ENCODE measurements at regions not wholly inside any gene's neighbourhood (a gene's known extent, or its start where the extent isn't known, plus 50 kb on each side); places are given as distances from the start of the nearest gene placed in this dataset.

DNA sequence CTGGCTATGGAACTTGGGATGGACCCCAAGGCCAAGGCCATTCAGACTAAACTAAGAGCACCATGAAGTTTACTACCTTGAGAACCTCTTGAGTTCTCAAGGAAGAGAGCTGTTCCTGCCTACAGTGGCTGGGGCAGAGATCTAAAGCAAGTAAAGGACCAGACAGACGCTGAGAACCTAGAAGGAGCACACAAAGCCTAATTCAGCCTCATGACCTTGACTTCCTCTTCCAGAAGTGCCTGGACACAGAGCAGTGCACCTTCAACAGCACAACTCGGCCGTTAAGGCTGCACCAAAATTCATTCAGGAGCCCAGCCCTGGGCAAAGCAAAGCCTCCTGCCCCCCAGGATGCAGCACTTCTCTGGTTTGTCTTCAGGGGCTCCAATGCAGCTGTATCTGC, 82.9 kb upstream of the AKIP1 start:
- no peak for DNase-seq

DNA sequence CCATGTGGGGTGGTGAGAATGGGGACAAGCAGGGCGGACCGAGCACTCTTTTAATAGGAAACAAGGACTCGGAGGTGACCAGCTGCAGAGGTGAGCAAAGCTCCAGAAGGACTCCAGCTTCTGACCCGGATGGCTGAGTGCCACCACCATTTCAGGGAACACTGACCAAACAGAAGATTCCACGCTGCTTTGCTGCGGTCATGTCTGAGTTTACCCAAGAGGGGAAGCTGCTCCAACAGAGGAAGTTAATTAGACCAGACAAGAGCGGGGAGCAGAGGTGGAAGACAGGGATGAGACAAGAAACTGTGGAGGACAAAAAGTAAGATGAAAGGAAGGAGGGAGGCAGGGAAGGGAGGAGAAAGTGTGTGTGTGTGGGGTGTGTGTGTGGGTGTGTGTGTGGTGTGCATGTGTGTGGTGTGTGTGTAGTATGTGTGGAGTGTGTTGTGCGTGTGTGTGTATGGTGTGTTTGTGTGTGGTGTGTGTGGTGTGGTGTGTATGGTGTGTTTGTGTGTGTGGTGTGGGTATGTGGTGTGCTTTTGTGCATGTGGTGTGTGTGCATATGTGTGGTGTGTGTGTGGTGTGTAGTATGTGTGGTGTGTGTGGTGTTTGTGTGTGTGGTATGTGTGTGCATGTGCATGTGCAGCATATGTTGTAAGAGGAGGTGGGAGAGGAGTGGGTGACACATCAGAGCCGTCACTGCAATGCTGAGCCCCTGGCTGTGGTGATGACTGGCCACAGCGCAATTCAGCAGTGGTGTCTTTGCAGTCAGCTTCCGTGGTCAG, 82.2 kb upstream of the AKIP1 start:
- DNase-seq = no peak

DNA sequence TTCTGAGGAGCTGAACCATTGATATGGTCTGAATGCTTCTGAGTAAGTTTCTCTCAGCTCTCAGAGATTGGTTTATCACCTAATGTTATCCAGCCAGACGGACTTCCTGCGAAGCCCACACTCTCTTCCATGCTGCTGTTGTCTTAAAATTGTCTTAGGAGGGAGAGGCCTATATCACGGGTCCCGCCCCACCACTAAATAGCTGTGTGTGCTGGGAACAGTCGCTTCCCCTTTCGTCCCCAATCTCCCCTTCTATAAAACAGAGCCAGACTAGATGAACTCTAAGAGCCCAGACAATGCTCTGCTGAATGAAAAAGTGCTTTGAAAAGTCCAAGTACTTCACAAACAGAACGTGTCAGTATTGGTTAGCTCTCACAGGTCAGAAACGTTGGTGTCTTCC, 81.4 kb upstream of the AKIP1 start:
- no peak for DNase-seq

DNA sequence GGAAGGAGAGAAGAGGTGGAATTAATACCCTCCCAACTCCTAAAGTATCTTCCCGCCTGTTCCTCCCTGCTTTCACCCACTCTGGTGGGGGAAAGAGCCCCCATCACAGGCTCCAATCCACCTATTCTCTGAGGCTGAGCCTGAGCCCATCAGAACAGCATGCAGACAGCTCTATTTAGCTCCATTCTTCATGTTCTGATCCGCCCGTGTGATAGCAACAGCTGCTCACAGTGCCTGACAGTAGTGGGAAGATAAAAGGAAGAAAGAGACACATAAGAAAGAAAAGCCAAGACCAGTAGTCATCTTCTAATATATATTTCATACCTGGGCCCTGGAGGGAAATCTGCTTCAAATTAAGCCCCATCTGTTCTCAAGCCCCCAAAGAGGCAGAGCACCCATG, 80.3 kb upstream of the AKIP1 start:
- no peak for DNase-seq

DNA sequence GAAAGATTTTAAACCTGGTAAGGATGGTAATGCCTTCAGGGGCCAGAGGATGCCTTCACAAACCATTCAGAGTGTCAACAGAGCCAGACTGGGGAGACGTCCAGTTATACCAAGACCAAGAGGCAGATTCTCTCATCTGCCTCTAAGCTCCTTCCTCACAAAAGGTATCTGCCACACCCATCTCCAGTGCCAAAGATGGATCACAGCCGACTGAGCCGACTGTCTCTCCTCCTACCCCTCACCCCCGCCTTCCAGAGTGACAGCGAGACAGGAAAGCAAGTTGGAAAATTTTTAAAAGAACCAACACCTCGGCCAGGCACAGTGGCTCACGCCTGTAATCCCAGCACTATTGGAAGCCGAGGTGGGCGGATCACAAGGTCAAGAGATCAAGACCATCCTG, 79.1 kb upstream of the AKIP1 start:
- DNase-seq = no peak

DNA sequence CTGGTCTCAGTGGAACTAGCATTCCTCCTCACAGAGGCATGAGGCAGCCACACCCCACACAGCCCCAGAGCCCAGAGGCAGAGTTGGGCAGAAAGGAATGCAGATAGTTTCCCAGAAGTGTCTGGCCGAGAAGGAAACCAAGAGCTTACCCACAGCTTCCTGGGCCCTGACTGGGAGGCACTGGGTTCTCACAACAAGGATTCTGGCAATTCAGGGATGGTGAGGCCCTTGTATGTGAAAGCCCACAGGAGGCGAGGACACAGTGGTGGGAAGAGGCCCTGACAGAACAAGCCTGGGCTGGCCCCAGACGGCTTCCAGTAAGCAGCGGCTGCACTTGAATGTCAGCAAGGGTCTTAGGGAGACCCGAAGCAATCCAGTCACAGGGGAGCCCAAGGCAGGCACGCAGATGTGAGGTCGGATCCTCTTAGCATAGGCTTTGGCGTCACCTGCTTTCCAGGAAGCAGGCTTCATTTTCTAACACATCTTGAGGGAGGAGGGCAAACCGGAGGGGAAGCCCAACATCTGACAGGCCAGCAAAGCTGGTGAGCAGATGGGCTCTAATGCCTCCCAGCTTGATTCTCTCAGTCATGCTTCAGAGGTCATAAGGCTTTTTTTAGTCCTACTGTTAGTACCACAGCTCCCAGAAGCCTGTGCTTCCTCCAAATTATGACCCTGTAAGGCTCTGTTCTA, 78.3 kb upstream of the AKIP1 start:
- peak; percentile 12 for DNase-seq

DNA sequence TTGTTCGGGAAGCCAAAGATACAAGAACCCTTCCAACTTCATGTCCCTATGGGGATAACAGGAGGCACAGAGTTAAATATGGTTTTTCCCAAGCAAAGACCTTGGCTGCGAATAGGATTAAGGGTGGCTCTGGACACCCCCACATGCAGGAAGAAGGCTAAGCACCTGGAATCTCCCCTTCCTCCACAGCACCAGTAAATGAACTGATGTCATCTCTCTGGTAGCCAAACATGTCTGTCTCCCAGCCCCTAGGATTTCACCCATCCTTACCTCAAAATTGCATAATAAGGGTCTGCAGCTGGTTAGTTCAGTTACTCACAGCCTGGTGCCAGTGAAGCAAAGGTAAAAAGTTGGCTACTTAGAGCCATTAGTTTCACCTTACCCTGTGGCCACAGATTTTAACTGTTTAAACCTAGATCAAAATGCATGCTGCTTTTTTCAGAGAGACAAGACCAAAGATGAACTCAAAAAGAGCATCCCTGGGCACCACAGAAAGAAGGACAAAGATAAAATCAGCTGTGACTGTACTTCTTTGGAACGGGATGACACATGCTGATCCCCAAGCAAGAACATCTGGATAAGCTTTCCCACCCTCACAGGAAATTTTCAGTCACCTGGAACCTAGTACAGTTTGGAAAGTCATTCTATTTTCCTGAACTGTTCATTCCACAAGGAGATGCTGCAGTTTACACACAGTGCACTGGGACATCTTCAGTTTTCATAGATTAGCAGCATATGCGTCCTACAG, 77.2 kb upstream of the AKIP1 start:
- no peak for DNase-seq

DNA sequence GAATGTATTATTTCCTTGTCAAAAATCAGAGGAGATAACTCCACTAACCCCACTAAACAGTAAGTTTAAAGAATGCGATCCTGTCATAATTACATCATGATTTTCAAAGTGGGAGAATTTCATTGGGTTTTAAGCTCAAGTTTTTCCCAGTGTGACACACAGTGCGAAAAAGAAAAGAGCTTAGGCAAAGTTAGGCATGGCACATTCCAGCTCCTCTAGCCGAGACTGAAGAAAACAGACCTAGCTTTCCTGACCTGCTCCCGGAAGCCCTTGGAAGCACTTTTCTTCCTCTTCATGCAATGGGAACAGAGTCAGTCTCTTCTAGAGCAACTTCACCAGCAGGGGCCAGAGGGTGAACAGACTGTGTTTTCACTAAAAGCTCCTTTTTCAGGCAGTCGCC, 76.6 kb upstream of the AKIP1 start:
- DNase-seq = no peak

DNA sequence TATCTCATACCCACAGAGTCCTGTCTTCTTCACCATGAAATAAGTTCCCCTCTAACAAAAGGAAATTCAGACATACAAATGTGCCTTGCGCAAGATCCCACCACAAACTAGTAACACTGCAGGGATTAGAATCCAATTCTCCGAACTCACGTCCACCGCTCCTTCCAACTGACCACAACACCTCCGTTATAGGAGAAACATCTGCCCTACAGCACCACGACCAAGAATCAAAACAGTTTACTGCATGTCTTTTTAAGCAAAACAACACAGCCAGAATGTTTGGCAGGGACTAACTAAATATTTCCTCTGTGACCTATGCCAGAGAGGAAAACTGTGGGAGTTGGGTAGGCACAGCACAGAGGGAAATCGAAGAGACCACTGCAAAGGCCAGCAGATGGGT, 72.7 kb upstream of the AKIP1 start:
- peak; percentile 63 for DNase-seq

DNA sequence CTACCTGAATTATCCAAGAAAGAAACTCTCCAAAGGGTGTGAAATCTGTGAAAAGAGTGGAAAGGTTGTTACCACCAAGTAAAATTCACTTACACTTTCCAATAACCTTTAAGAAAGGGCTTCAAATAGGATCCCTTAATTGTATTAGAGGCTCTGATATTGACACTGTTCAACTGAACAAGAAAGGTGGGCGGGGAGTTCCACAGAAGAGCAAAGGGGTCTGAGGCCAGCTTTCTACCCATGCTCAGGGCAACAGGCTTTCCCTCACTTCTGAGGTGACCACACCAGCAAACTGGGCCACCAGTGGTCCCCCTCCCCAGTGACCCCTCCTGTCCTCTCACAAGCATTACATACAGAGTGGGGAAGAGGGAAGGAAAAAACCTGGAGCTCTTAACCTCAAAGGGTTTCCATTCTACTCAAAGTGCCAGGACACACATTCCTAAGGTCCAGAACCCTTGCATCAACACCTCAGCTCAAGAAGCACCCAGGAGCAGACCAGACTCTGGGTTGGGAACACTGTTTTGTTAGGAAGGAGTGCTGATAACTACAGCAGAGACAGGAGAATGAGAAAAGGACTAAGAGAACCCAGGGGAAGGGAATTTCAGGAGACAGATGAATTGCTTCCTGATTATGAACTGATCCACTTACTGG, 71.6 kb upstream of the AKIP1 start:
- DNase-seq = no peak

DNA sequence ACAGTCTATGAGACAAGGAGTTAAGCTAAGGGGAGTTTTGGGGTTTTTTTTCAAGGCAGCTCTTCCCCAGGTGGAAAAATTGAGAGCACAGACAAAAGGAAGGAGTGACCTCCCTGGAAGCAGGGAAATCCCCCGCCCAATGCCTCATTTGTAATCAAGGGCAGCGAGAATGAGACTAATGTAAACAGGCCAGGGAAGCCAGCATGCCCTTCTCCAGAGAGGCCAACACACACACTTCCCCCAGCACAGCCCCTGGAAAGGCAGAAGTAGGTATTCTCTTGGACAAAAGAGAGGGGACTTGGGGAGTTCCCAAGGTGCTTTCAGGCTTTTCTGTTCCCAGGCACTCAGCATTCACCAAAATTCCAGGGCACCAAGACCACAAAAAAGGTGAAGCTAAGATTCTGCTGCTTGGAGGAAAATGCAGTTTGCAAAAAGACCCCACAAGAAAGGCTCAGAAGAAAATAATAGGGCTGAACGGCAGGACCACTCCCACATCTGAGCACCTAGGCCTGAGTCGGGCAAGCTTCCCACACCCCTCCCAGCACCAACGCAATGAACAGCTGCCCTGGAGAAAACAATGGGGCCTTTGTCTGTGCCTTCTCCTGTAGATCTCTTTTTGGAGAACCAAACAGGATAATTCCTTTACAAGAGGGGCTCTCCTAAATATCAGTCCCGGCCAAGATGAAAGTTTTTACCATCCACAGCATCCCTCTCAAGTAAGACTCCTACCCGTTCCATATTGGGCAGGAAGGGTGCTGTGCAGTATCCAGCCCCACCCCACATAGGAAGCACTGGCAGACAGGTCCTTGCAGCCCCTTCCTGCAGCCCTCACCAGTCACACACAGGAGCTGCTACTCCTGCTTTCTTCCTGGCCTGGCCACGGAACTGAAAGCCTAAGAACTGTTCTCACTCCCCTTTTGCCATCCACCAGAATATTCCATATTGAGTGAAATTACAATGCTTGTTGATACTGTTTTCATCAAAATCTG, 70.7 kb upstream of the AKIP1 start:
- no peak for DNase-seq

DNA sequence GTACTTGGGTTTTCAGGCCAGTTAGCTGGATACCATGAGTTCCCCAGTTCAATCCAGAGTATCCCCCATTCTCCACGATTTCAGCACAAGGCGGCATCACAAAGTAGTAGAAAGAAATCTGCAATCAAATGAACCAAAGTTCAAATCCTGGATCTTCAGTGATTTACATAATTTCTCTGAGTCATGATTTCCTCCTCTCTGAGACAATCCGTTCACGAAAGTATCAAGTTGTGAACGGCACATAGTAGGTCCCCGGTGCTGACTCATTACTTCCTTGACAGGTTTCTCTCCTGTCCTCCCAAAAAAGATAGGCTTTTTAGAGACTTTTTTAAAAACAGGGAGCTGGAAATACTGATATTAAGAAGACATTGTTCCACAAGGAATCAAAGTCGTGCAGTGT, 69.1 kb upstream of the AKIP1 start:
- DNase-seq = no peak

DNA sequence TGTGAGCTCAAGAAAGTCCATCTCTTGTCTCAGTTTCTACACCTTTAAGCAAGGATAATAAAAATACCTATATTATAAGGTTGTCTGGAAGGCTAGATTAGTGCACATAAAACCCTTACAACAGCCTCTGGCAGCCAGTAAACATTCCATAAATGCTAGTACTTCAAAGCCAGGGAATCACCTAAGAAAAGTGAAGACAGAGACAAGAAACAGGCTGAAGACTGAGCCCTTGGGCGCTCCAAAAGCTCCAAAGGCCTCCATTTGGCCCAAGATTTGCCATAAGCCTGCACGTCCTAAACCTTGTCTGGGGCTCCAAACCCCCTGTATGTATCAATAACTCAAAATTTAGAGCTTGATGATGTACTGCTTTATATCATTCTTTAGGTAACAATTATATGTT, 52.2 kb upstream of the AKIP1 start:
- no peak for DNase-seq

Measured in GF-D8 (cell line).